ENCODE measurements at regions not wholly inside any gene's neighbourhood (a gene's known extent, or its start where the extent isn't known, plus 50 kb on each side); places are given as distances from the start of the nearest gene placed in this dataset.

DNA sequence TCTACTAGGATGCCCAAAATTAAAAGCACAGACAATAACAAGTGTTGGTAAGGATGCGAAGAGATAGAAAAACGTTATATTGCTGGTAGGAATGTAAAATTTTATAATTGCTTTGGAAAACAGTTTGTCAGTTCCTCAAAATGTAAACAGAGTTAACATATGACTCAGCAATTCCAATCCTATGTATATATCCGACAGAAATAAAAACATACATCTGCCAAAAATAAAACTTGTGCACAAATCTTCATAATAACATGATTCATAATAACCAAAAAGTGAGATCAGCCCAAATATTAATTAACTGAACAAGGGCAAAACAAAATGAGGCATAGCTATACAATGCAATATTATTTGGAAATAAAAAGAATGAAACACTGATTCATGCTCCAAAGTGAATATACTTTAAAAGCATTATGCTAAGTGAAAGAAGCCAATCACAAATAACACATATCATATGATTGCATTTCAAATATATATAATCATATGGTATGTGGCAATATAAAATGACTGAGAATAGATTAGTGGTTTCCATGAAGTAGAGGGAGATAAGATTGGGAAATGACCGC lies 609.3 kb downstream of the IGSF11 start:
- TF ChIP-seq, protein P1, sequence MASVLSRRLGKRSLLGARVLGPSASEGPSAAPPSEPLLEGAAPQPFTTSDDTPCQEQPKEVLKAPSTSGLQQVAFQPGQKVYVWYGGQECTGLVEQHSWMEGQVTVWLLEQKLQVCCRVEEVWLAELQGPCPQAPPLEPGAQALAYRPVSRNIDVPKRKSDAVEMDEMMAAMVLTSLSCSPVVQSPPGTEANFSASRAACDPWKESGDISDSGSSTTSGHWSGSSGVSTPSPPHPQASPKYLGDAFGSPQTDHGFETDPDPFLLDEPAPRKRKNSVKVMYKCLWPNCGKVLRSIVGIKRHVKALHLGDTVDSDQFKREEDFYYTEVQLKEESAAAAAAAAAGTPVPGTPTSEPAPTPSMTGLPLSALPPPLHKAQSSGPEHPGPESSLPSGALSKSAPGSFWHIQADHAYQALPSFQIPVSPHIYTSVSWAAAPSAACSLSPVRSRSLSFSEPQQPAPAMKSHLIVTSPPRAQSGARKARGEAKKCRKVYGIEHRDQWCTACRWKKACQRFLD (CRISPR knock-in tag; IDR thresholded peaks at IDR 0.05), result no peak
- TF ChIP-seq, protein P2, sequence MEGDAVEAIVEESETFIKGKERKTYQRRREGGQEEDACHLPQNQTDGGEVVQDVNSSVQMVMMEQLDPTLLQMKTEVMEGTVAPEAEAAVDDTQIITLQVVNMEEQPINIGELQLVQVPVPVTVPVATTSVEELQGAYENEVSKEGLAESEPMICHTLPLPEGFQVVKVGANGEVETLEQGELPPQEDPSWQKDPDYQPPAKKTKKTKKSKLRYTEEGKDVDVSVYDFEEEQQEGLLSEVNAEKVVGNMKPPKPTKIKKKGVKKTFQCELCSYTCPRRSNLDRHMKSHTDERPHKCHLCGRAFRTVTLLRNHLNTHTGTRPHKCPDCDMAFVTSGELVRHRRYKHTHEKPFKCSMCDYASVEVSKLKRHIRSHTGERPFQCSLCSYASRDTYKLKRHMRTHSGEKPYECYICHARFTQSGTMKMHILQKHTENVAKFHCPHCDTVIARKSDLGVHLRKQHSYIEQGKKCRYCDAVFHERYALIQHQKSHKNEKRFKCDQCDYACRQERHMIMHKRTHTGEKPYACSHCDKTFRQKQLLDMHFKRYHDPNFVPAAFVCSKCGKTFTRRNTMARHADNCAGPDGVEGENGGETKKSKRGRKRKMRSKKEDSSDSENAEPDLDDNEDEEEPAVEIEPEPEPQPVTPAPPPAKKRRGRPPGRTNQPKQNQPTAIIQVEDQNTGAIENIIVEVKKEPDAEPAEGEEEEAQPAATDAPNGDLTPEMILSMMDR (IDR thresholded peaks at IDR 0.05 in 2 of 3, conservative IDR thresholded peaks at IDR 0.05 in 1 of 3; ENCODE audit: insufficient read depth in 2 of 3, low read depth in 1 of 3, low read length in 3 of 3), result no peak
- TF ChIP-seq, protein P3, sequence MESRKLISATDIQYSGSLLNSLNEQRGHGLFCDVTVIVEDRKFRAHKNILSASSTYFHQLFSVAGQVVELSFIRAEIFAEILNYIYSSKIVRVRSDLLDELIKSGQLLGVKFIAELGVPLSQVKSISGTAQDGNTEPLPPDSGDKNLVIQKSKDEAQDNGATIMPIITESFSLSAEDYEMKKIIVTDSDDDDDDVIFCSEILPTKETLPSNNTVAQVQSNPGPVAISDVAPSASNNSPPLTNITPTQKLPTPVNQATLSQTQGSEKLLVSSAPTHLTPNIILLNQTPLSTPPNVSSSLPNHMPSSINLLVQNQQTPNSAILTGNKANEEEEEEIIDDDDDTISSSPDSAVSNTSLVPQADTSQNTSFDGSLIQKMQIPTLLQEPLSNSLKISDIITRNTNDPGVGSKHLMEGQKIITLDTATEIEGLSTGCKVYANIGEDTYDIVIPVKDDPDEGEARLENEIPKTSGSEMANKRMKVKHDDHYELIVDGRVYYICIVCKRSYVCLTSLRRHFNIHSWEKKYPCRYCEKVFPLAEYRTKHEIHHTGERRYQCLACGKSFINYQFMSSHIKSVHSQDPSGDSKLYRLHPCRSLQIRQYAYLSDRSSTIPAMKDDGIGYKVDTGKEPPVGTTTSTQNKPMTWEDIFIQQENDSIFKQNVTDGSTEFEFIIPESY (CRISPR knock-in tag; IDR thresholded peaks at IDR 0.05), result no peak
- TF ChIP-seq, protein P4, sequence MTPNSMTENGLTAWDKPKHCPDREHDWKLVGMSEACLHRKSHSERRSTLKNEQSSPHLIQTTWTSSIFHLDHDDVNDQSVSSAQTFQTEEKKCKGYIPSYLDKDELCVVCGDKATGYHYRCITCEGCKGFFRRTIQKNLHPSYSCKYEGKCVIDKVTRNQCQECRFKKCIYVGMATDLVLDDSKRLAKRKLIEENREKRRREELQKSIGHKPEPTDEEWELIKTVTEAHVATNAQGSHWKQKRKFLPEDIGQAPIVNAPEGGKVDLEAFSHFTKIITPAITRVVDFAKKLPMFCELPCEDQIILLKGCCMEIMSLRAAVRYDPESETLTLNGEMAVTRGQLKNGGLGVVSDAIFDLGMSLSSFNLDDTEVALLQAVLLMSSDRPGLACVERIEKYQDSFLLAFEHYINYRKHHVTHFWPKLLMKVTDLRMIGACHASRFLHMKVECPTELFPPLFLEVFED (CRISPR knock-in tag; conservative IDR thresholded peaks at IDR 0.05), result no peak

Data from K562 (cell line).